ENCODE measurements at regions not wholly inside any gene's neighbourhood (a gene's known extent, or its start where the extent isn't known, plus 50 kb on each side); places are given as distances from the start of the nearest gene placed in this dataset.

- ATAC-seq (no peak), DNase-seq (no peak), FAIRE-seq (no peak)
- Histone ChIP-seq H3K36me3 (no peaks in the 10 kb centered on the region), H3K4me1 (no peaks in the 10 kb centered on the region), H3K4me3 (no peak overlapping the region), H3K9me3 (no peaks in the 10 kb centered on the region), H3K27ac (no peak overlapping the region), H3K27me3 (no peaks in the 10 kb centered on the region)
- WGBS, 2 donors: 82 to 87% methylated on average over 1 of the region's 1 CpG
- intact Hi-C loops (cut with DNase I): no loop called here
- TF ChIP-seq CTCF (IDR thresholded peaks at IDR 0.05): no peak
Observed at GRCh38 chr2:7738596-7738995, 821.4 kb downstream of the RNF144A start.

- Histone ChIP-seq H3K4me1 (no peaks in the 10 kb centered on the region), H3K9me3 (no peaks in the 10 kb centered on the region), H3K4me3 (no peak overlapping the region), H3K27me3 (no peaks in the 10 kb centered on the region), H3K36me3 (no peaks in the 10 kb centered on the region), H3K27ac (no peak overlapping the region)
- no peak for TF ChIP-seq CTCF (IDR thresholded peaks at IDR 0.05)
- FAIRE-seq (no peak), ATAC-seq (no peak), DNase-seq (no peak)
- WGBS, 2 donors: 92% methylated on average over 2 of the region's 2 CpGs
- intact Hi-C loops (cut with DNase I): no loop called here
Observed at GRCh38 chr2:7740114-7740513, 822.9 kb downstream of the RNF144A start.

GRCh38 chr2:7742301-7742700 is 825.1 kb downstream of the RNF144A start:
- Histone ChIP-seq H3K27me3 (no peaks in the 10 kb centered on the region), H3K4me1 (peaks cover 0 to 5% (median 0%) of the 10 kb centered on the region in 3 donors), H3K27ac (no peak overlapping the region), H3K36me3 (no peaks in the 10 kb centered on the region), H3K9me3 (no peaks in the 10 kb centered on the region), H3K4me3 (no peak overlapping the region)
- no peak for DNase-seq
- FAIRE-seq: no peak
- ATAC-seq: no peak
- intact Hi-C loops (cut with DNase I): no loop called here
- WGBS, 2 donors: 86 to 89% methylated on average over 3 of the region's 3 CpGs
- no peak for TF ChIP-seq CTCF (IDR thresholded peaks at IDR 0.05)

- FAIRE-seq (no peak), ATAC-seq (no peak), DNase-seq (no peak)
- intact Hi-C loops (cut with DNase I): no loop called here
- H3K4me1 ChIP-seq: peaks cover 0 to 7% (median 0%) of the 10 kb centered on the region in 3 donors
- no peak for TF ChIP-seq CTCF (IDR thresholded peaks at IDR 0.05)
- 73 to 81% methylated on average over 5 of the region's 5 CpGs for WGBS, 2 donors
- H3K36me3 ChIP-seq: no peaks in the 10 kb centered on the region
- no peaks in the 10 kb centered on the region for H3K27me3 ChIP-seq
- H3K9me3 ChIP-seq: no peaks in the 10 kb centered on the region
- H3K4me3 ChIP-seq: no peak overlapping the region
- H3K27ac ChIP-seq: no peak overlapping the region
Observed at GRCh38 chr2:7744827-7745226, 827.6 kb downstream of the RNF144A start.

GRCh38 chr2:7745369-7745768 is 828.2 kb downstream of the RNF144A start:
- no peak for FAIRE-seq
- intact Hi-C loops (cut with DNase I): no loop called here
- no peak overlapping the region for H3K4me3 ChIP-seq
- H3K9me3 ChIP-seq: no peaks in the 10 kb centered on the region
- no peak overlapping the region for H3K27ac ChIP-seq
- H3K4me1 ChIP-seq: peaks cover 0 to 9% (median 0%) of the 10 kb centered on the region in 3 donors
- TF ChIP-seq CTCF (IDR thresholded peaks at IDR 0.05): no peak
- H3K36me3 ChIP-seq: no peaks in the 10 kb centered on the region
- DNase-seq: no peak
- no peaks in the 10 kb centered on the region for H3K27me3 ChIP-seq
- peak in 2 of 4 donors; percentile 26 to 50 for ATAC-seq
- 24 to 40% methylated on average over 2 of the region's 2 CpGs for WGBS, 2 donors
